ENCODE measurements at regions not wholly inside any gene's neighbourhood (a gene's known extent, or its start where the extent isn't known, plus 50 kb on each side); places are given as distances from the start of the nearest gene placed in this dataset.
"Not testable (repeated sequence)": the region's sequence is repeated elsewhere in the genome, so short reads cannot be mapped to it uniquely, and the experiment has no call there.

DNA sequence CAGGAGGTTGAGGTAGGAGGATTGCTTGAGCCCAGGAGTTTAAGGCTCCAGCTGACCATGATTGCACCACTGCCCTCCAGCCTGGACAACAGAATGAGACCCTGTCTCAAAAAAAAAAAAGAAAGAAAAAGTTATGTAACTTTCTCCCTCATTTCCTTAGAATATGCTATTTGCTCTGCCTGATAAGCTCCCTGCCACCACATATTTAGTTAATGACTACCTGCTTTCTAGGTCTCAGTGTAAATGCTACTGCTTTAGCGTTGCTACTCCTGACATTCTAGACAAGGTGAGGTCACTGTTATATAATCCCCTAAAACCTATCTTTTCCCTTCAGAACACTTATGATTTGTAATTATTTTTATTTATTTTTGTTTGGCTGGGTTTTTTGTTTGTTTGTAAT lies 86.3 kb upstream of the AMN1 start:
- DNase-seq, result no peak
- H3K4me3 ChIP-seq (ENCODE audit: low read depth, low read length), result no peak overlapping the region
- TF ChIP-seq, protein P1, sequence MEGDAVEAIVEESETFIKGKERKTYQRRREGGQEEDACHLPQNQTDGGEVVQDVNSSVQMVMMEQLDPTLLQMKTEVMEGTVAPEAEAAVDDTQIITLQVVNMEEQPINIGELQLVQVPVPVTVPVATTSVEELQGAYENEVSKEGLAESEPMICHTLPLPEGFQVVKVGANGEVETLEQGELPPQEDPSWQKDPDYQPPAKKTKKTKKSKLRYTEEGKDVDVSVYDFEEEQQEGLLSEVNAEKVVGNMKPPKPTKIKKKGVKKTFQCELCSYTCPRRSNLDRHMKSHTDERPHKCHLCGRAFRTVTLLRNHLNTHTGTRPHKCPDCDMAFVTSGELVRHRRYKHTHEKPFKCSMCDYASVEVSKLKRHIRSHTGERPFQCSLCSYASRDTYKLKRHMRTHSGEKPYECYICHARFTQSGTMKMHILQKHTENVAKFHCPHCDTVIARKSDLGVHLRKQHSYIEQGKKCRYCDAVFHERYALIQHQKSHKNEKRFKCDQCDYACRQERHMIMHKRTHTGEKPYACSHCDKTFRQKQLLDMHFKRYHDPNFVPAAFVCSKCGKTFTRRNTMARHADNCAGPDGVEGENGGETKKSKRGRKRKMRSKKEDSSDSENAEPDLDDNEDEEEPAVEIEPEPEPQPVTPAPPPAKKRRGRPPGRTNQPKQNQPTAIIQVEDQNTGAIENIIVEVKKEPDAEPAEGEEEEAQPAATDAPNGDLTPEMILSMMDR (IDR thresholded peaks at IDR 0.05; ENCODE audit: low read depth, low read length), result no peak
- H3K27ac ChIP-seq, result no peak overlapping the region
- no peaks in the 10 kb centered on the region for H3K27me3 ChIP-seq (ENCODE audit: insufficient read depth, low read depth, severe bottlenecking)
- peaks cover 3% of the 10 kb centered on the region for H3K9me3 ChIP-seq (ENCODE audit: severe bottlenecking)
- H3K36me3 ChIP-seq, result no peaks in the 10 kb centered on the region

DNA sequence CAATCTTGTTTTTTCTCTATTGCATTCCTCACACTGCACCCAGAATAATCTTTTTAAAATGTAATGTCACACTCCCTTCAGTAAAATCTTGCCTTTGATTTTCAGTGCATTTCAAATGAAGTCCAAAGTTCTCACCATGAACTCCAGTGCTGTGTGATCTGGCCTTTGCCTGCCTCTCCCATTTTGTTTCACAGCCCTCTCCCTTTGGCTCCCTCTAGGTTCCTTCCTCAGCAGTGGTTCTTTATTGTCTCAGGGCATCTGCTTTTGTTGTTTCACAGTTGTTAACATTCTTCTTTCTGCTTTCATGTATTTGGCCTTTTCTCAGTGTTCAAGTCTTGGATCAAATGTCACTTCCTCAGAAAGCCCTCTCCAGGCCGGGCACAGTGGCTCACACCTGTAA lies 84.5 kb upstream of the AMN1 start:
- H3K27me3 ChIP-seq (ENCODE audit: insufficient read depth, low read depth, severe bottlenecking), result no peaks in the 10 kb centered on the region
- H3K4me3 ChIP-seq (ENCODE audit: low read depth, low read length), result no peak overlapping the region
- TF ChIP-seq, protein P1 (IDR thresholded peaks at IDR 0.05; ENCODE audit: low read depth, low read length), result no peak
- H3K36me3 ChIP-seq, result no peaks in the 10 kb centered on the region
- H3K9me3 ChIP-seq (ENCODE audit: severe bottlenecking), result peaks cover 3% of the 10 kb centered on the region
- DNase-seq, result no peak
- H3K27ac ChIP-seq, result no peak overlapping the region

DNA sequence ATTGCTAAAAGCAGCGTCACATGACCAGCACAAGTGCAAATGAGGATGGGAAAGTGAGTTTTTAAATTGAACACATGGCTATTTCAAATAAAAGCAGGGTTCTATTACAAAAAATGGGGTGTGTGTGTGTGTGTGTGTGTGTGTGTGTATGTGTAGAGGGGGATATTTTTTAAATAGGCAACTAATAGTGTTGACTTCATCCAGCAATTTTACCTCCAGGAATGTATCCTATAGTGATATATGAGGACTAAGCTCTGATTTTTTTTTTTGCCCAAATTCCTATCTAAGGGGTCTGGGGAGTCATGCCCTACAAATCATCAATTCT lies 78.9 kb upstream of the AMN1 start:
- no peak for DNase-seq
- Histone ChIP-seq H3K27me3 (ENCODE audit: insufficient read depth, low read depth, severe bottlenecking) (no peaks in the 10 kb centered on the region), H3K36me3 (no peaks in the 10 kb centered on the region), H3K27ac (no peak overlapping the region), H3K9me3 (ENCODE audit: severe bottlenecking) (no peaks in the 10 kb centered on the region), H3K4me3 (ENCODE audit: low read depth, low read length) (no peak overlapping the region)
- TF ChIP-seq, protein P1 (IDR thresholded peaks at IDR 0.05; ENCODE audit: low read depth, low read length), result no peak

DNA sequence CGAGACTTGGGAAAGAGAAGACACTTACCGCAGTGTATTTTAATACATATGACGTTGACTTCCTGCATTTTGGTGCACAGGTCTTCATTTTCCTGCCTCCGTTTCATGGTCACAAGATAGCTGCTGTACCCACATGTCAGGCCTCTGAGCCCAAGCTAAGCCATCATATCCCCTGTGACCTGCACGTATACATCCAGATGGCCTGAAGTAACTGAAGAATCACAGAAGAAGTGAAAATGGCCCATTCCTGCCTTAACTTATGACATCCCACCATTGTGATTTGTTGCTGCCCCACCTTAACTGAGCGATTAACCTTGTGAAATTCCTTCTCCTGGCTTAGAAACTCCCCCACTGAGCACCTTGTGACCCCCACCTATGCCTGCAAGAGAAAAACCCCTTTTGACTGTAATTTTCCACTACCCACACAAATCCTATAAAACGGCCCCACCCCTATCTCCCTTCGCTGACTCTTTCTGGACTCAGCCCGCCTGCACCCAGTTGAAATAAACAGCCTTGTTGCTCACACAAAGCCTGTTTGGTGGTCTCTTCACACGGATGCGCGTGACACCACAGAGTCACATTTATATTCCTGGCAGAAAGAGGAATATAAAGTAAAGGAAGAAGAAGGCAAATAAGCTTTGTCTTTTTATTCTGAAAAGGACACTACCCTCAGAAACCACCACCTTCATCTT lies 78.4 kb upstream of the AMN1 start:
- not testable (repeated sequence) for H3K27me3 ChIP-seq (ENCODE audit: insufficient read depth, low read depth, severe bottlenecking); H3K4me3 ChIP-seq (ENCODE audit: low read depth, low read length); DNase-seq; H3K9me3 ChIP-seq (ENCODE audit: severe bottlenecking); H3K27ac ChIP-seq; H3K36me3 ChIP-seq

DNA sequence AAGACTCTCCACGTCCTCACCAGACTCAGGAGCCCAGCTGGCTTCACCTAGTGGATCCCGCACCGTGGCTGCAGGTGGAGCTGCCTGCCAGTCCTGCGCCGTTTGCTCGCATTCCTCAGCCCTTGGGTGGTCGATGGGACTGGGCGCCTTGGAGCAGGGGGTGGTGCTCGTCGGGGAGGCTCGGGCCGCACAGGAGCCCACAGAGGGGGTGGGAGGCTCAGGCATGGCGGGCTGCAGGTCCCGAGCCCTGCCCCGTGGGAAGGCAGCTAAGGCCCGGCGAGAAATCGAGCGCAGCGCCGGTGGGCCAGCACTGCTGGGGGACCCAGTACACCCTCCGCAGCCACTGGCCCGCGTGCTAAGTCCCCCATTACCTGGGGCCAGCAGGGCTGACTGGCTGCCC lies 76.9 kb upstream of the AMN1 start:
- H3K9me3 ChIP-seq (ENCODE audit: severe bottlenecking); H3K4me3 ChIP-seq (ENCODE audit: low read depth, low read length); H3K27me3 ChIP-seq (ENCODE audit: insufficient read depth, low read depth, severe bottlenecking); DNase-seq; H3K36me3 ChIP-seq; H3K27ac ChIP-seq: not testable (repeated sequence)

DNA sequence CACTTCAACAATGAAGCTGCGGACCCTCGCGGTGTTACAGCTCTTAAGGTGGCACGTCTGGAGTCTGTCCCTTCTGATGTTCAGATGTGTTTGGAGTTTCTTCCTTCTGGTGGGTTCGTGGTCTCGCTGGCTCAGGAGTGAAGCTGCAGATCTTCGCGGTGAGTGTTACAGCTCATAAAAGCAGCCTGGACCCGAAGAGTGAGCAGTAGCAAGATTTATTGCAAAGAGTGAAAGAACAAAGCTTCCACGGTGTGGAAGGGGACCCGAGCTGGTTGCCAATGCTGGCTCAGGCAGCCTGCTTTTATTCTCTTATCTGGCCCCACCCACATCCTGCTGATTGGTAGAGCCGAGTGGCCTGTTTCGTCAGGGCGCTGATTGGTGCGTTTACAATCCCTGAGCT lies 75.9 kb upstream of the AMN1 start:
- not testable (repeated sequence) for H3K36me3 ChIP-seq; DNase-seq; H3K27me3 ChIP-seq (ENCODE audit: insufficient read depth, low read depth, severe bottlenecking); H3K9me3 ChIP-seq (ENCODE audit: severe bottlenecking); H3K4me3 ChIP-seq (ENCODE audit: low read depth, low read length); H3K27ac ChIP-seq

DNA sequence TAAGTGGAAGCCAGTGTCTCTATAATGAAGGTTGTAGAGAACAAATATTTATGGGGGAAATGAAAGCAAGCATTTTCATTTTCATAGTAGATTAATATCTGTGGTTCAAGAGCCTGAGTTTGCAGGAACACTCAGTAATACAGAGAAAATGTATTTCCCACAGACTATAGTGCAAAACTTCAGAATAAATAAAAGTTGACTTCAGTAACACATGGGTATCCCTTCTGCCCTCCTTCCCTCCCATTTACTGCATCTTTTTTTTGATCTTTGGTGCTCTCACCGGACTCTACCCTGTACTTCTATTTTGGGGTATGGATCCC lies 75.3 kb upstream of the AMN1 start:
- no peak for DNase-seq
- Histone ChIP-seq H3K27ac (no peak overlapping the region), H3K27me3 (ENCODE audit: insufficient read depth, low read depth, severe bottlenecking) (no peaks in the 10 kb centered on the region), H3K36me3 (no peaks in the 10 kb centered on the region), H3K4me3 (ENCODE audit: low read depth, low read length) (no peak overlapping the region), H3K9me3 (ENCODE audit: severe bottlenecking) (no peaks in the 10 kb centered on the region)
- TF ChIP-seq, protein P1 (IDR thresholded peaks at IDR 0.05; ENCODE audit: low read depth, low read length), result no peak
